COLO668 (cell line): ENCODE measurements at regions not wholly inside any gene's neighbourhood (a gene's known extent, or its start where the extent isn't known, plus 50 kb on each side); places are given as distances from the start of the nearest gene placed in this dataset.
"Not testable (repeated sequence)": the region's sequence is repeated elsewhere in the genome, so short reads cannot be mapped to it uniquely, and the experiment has no call there.

Experiments
- DNase-seq: peaks from one replicate; lab custom pipeline; 2025; ENCODE audit not compliant: unreplicated experiment; lab: John Stamatoyannopoulos, UW

- DNase-seq, result no peak
Measured at GRCh38 chr1:90826024-90826423, 108.9 kb upstream of the BARHL2 start.

- no peak for DNase-seq
Measured at GRCh38 chr1:90824551-90824950, 107.4 kb upstream of the BARHL2 start.

GRCh38 chr1:90823686-90824085, 106.6 kb upstream of the BARHL2 start:
- DNase-seq, result no peak

GRCh38 chr1:90821788-90822359, 104.8 kb upstream of the BARHL2 start:
- DNase-seq, result no peak

GRCh38 chr1:90821152-90821787, 104.2 kb upstream of the BARHL2 start:
- no peak for DNase-seq

- DNase-seq, result no peak
Measured at GRCh38 chr1:90820745-90821144, 103.6 kb upstream of the BARHL2 start.

GRCh38 chr1:90817399-90817798, 100.3 kb upstream of the BARHL2 start:
- no peak for DNase-seq

GRCh38 chr1:90812237-90812636, 95.1 kb upstream of the BARHL2 start:
- not testable (repeated sequence) for DNase-seq

GRCh38 chr1:90811444-90811950, 94.4 kb upstream of the BARHL2 start:
- DNase-seq, result not testable (repeated sequence)

GRCh38 chr1:90810681-90811080, 93.6 kb upstream of the BARHL2 start:
- DNase-seq, result no peak

- no peak for DNase-seq
Measured at GRCh38 chr1:90809996-90810395, 92.9 kb upstream of the BARHL2 start.

- no peak for DNase-seq
Measured at GRCh38 chr1:90809093-90809492, 92.0 kb upstream of the BARHL2 start.

GRCh38 chr1:90807329-90807728, 90.2 kb upstream of the BARHL2 start:
- no peak for DNase-seq

- DNase-seq, result no peak
Measured at GRCh38 chr1:90802622-90803021, 85.5 kb upstream of the BARHL2 start.

GRCh38 chr1:90800012-90800717, 83.1 kb upstream of the BARHL2 start:
- no peak for DNase-seq

GRCh38 chr1:90799326-90799725, 82.2 kb upstream of the BARHL2 start:
- DNase-seq, result no peak

- no peak for DNase-seq
Measured at GRCh38 chr1:90798883-90799282, 81.8 kb upstream of the BARHL2 start.

- no peak for DNase-seq
Measured at GRCh38 chr1:90798344-90798743, 81.2 kb upstream of the BARHL2 start.

GRCh38 chr1:90795431-90795830, 78.3 kb upstream of the BARHL2 start:
- DNase-seq, result no peak

- no peak for DNase-seq
Measured at GRCh38 chr1:90786709-90787108, 69.6 kb upstream of the BARHL2 start.

GRCh38 chr1:90784186-90784847, 67.2 kb upstream of the BARHL2 start:
- DNase-seq, result no peak

- no peak for DNase-seq
Measured at GRCh38 chr1:90783181-90783580, 66.1 kb upstream of the BARHL2 start.
